GM18505 (cell line): ENCODE measurements at regions not wholly inside any gene's neighbourhood (a gene's known extent, or its start where the extent isn't known, plus 50 kb on each side); places are given as distances from the start of the nearest gene placed in this dataset.

ENCODE experiments used
- ATAC-seq: cut with Tn5 transposase; IDR thresholded peaks from one replicate; pipeline ENCODE4 v1.9.1; 2021; ENCODE audit not compliant: unreplicated experiment
- POLR2A ChIP-seq: IDR thresholded peaks from 4 replicates; pipeline ENCODE4 v1.6.1; 2011; ENCODE audit warnings: borderline replicate concordance; ENCODE audit not compliant: insufficient read depth, insufficient read length; ENCODE audit errors: extremely low read depth

- no peak for TF ChIP-seq POLR2A
Measured at GRCh38 chr10:128730922-128731321, 604.7 kb upstream of the MKI67 start.

DNA sequence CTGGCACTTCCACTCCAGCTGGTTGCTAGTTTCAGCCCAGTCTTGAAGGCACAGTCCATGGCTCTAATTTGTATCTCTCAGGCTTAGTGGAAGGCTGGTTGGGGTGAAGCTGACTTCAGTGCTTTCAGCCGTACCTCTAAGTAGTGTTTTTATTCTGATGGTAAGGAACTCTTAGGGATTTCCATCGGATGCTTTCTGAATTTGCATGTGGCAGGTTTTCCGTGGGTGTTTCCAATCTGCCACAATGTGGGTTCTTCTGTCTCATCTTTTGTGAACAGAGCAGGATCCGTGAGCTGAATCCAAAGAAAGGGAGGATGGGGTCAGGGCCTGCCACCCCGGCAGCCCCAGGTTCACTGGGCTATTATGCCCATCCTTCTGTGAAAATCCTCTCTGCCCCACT is 607.9 kb upstream of the MKI67 start:
- no peak for ATAC-seq
- TF ChIP-seq POLR2A: no peak

More at GRCh38 chr10:128730922-128731321, 604.7 kb upstream of the MKI67 start:
- no peak for ATAC-seq

DNA sequence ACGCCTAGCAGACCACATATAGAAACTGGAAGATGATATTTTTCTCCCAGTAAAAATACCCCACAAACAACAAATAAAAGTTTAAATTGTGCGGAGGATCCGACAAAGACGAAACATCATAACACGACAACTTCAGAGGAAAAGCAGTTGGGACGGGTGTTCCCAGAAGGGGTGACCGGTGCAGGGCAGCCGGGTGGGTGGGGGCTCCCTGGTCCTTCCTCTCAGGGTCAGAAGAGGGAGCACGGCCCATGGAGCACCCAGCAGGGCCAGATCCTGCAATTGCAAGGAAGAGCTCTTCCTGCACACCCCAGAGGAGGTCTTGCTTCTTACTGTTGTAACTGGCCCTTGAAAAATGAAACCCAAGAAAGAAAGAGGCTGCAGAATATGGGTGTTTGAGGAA is 608.5 kb upstream of the MKI67 start:
- TF ChIP-seq POLR2A: no peak
- ATAC-seq: no peak

GRCh38 chr10:128735996-128736395 is 609.8 kb upstream of the MKI67 start:
- TF ChIP-seq POLR2A: no peak
- no peak for ATAC-seq

GRCh38 chr10:128738386-128738915 is 612.2 kb upstream of the MKI67 start:
- TF ChIP-seq POLR2A: no peak
- no peak for ATAC-seq

DNA sequence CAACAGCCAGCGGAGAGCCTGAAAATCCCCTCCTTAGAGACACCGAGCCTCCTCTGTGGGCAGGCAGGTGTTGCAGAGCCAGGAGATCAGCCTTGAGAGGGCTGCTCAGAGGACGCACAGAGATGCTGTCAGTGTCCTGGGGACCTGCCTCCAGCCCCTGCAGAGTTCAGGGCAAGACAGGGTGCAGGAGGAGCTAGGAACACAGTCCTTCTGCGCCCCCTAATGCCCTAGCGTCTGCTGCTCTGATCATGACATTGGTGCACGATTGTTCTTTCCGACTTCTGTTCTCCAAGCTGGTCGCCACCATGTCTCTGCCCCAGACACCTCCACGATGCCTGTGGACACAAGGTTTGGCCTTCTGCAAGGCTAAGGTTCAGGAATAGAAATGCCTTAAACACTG is 613.7 kb upstream of the MKI67 start:
- TF ChIP-seq POLR2A: no peak

GRCh38 chr10:128741180-128741579 is 615.0 kb upstream of the MKI67 start:
- no peak for ATAC-seq
- no peak for TF ChIP-seq POLR2A

More for the DNA sequence above, 613.7 kb upstream of the MKI67 start:
- no peak for ATAC-seq

GRCh38 chr10:128741680-128742079 is 615.5 kb upstream of the MKI67 start:
- no peak for TF ChIP-seq POLR2A
- ATAC-seq: no peak

DNA sequence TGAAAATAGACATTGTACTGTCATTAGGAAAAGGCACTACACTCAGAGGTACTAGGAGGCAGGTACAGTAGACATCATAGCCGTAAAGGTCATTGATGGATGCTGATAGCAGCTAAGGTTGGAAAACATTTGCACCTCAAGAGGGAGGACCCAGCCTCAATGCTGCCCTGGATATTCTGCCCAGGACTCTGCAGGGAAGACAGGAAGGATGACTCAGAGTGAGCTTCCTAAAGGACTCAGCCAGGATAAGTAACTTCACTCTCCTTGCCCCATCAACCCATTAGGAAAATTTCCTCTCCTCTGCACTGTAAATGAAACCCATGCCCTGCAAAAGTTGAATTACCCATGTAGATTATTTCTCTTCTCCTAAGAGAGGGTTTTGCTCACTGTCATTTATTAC is 617.9 kb upstream of the MKI67 start:
- ATAC-seq: no peak
- no peak for TF ChIP-seq POLR2A

- no peak for ATAC-seq
- TF ChIP-seq POLR2A: no peak
Measured at GRCh38 chr10:128744811-128745305, 618.6 kb upstream of the MKI67 start.

GRCh38 chr10:128747582-128748346 is 621.5 kb upstream of the MKI67 start:
- ATAC-seq: no peak
- TF ChIP-seq POLR2A: no peak

DNA sequence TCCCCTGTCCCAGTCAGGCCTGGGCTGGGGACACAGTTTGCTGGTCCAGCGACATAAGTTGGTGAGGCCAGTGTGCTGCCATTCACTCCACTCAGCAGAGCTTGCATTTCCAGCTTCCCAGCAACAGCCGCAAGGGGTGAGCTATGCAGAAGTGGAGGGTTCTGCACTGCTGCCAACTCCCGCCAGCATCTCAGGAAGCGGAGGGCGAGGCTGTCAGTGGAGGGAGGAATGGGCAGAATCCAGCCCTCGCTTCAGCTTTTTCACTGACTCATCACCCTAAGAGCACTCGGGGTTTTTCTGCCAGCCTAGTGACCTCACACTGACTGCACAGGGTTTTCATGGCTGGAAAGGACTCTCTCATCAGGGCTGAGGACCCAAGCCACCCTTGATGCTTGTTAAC is 625.1 kb upstream of the MKI67 start:
- ATAC-seq: no peak

DNA sequence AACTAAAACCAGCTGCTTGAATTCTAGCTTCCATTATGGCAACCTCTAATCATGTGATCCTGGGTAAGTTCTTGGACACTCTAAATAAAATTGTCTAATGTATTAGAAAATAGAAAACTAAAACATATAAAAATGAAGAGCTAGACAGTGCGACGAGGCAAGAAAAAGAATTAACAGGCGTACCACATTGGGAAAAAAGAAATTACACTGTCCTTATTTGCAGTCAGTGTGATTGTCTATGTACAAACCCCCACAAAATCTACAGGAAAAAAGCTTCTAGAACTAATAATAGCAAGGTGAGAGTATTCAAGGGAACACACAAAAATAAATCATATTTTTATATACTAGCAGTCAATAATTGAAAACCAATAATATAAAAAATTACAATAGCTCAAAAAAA is 625.6 kb upstream of the MKI67 start:
- ATAC-seq: no peak
- TF ChIP-seq POLR2A: no peak

More for the DNA sequence above, 625.1 kb upstream of the MKI67 start:
- TF ChIP-seq POLR2A: no peak

DNA sequence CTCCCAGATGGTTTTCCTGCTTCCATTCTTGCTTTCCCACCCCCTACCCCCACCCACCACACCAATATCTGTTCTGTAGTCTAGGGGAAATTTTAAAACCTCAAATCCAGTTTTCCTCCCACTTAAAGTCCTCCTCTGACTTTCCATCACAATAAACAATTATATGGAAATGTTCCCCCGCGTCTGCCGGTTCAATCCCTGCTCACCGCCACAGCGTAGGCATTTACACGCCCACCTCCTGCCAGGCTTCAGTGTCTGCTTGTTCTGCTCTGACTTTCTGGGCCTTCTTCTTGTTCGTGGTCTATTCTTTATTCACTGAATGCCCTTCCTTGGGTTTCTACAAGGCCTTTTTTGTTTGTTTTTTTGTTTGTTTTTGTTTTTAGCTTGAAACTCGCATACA is 633.0 kb upstream of the MKI67 start:
- ATAC-seq: no peak
- TF ChIP-seq POLR2A: no peak
